GM12878 (cell line): ENCODE measurements at regions not wholly inside any gene's neighbourhood (a gene's known extent, or its start where the extent isn't known, plus 50 kb on each side); places are given as distances from the start of the nearest gene placed in this dataset.

Source experiments
- CHD4 ChIP-seq: fragments of 200-600 bp; sonication (generic); IDR thresholded peaks from 2 replicates; pipeline ENCODE4 v1.6.1; 2016; ENCODE audit warnings: mild to moderate bottlenecking
- NFYA ChIP-seq: IDR thresholded peaks from 2 replicates; pipeline ENCODE4 v1.6.1; 2011; ENCODE audit warnings: low read depth, mild to moderate bottlenecking, low read length, improper control_type of control experiment, borderline replicate concordance
- PKNOX1 ChIP-seq: fragments of 450-650 bp; IDR thresholded peaks from 2 replicates; pipeline ENCODE4 v1.6.1; 2016; ENCODE audit warnings: mild to moderate bottlenecking
- RCOR1 ChIP-seq: conservative IDR thresholded peaks from 2 replicates; pipeline ENCODE4 v1.6.1; 2012; ENCODE audit warnings: low read depth, low read length, improper control_type of control experiment
- SMC3 ChIP-seq: IDR thresholded peaks from 2 replicates; pipeline ENCODE4 v1.6.1; 2011; ENCODE audit warnings: low read length, improper control_type of control experiment, borderline replicate concordance
- SRF ChIP-seq, 2 experiments: IDR thresholded peaks; 2 replicates each; pipeline ENCODE4 v1.6.1; 2011; ENCODE audit warnings: low read depth in 2 of 2, low read length in 2 of 2, mild to moderate bottlenecking in 1 of 2, moderate library complexity in 1 of 2
- YBX1 ChIP-seq: fragments of 450-650 bp; IDR thresholded peaks from 2 replicates; pipeline ENCODE4 v1.6.1; 2016; ENCODE audit warnings: antibody characterized with exemption
- ZNF592 ChIP-seq: fragments of 450-650 bp; IDR thresholded peaks from 2 replicates; pipeline ENCODE4 v1.6.1; 2017; ENCODE audit warnings: mild to moderate bottlenecking, moderate library complexity
- ZNF687 ChIP-seq: fragments of 450-650 bp; IDR thresholded peaks from 2 replicates; pipeline ENCODE4 v1.6.1; 2017; ENCODE audit warnings: mild to moderate bottlenecking, moderate library complexity
- ZZZ3 ChIP-seq: IDR thresholded peaks from 2 replicates; pipeline ENCODE4 v1.6.1; 2011; ENCODE audit warnings: low read depth; ENCODE audit not compliant: control insufficient read depth, insufficient read length

- TF ChIP-seq ZNF592 (no peak), CHD4 (no peak), SRF (IDR thresholded peaks at IDR 0.05; ENCODE audit: low read depth in 2 of 2, low read length in 2 of 2) (no peak), ZNF687 (no peak), PKNOX1 (no peak), YBX1 (no peak), SMC3 (no peak), NFYA (no peak), ZZZ3 (no peak), RCOR1 (no peak)
- TF ChIP-seq, all 136 proteins: peak for 0
Measured at GRCh38 chr7:88586219-88586618, 173.3 kb upstream of the ZNF804B start (continued).
